Hepatocyte (in vitro differentiated cells): ENCODE measurements at regions not wholly inside any gene's neighbourhood (a gene's known extent, or its start where the extent isn't known, plus 50 kb on each side); places are given as distances from the start of the nearest gene placed in this dataset.

Experiments
- DNase-seq: peaks from one replicate; pipeline ENCODE4 v3.0.0-alpha.2; 2016; ENCODE audit warnings: low spot score
- H2AFZ ChIP-seq: fragments of 200-600 bp; sonication (generic); 2 replicates; pipeline ENCODE4 v1.6.0; 2016; ENCODE audit warnings: antibody characterized with exemption, mild to moderate bottlenecking
- H3K27ac ChIP-seq: fragments of 200-600 bp; sonication (generic); 2 replicates; pipeline ENCODE4 v1.5.1; 2016; ENCODE audit warnings: mild to moderate bottlenecking
- H3K27me3 ChIP-seq: fragments of 200-600 bp; sonication (generic); 2 replicates; pipeline ENCODE4 v1.6.1; 2016
- H3K36me3 ChIP-seq: fragments of 200-600 bp; sonication (generic); replicated peaks from 2 replicates; pipeline ENCODE4 v1.5.1; 2016; ENCODE audit warnings: low read depth; ENCODE audit not compliant: insufficient read depth
- H3K4me1 ChIP-seq: fragments of 200-600 bp; sonication (generic); 2 replicates; pipeline ENCODE4 v1.5.1; 2016; ENCODE audit warnings: mild to moderate bottlenecking, moderate library complexity; ENCODE audit not compliant: insufficient read depth
- H3K4me2 ChIP-seq: fragments of 200-600 bp; sonication (generic); 2 replicates; pipeline ENCODE4 v1.6.0; 2016
- H3K4me3 ChIP-seq: fragments of 200-600 bp; sonication (generic); 2 replicates; pipeline ENCODE4 v1.5.1; 2016; ENCODE audit warnings: mild to moderate bottlenecking
- H3K79me2 ChIP-seq: fragments of 200-600 bp; sonication (generic); 2 replicates; pipeline ENCODE4 v1.6.0; 2017; ENCODE audit warnings: mild to moderate bottlenecking
- H3K9me2 ChIP-seq: fragments of 200-600 bp; sonication (generic); replicated peaks from 2 replicates; pipeline ENCODE4 v1.6.0; 2017; ENCODE audit warnings: mild to moderate bottlenecking; ENCODE audit not compliant: insufficient read depth
- H3K9me3 ChIP-seq: fragments of 200-600 bp; sonication (generic); 2 replicates; pipeline ENCODE4 v1.5.1; 2016; ENCODE audit warnings: low read depth, mild to moderate bottlenecking
- H4K20me1 ChIP-seq: fragments of 200-600 bp; sonication (generic); 2 replicates; pipeline ENCODE4 v1.6.0; 2016; ENCODE audit warnings: mild to moderate bottlenecking; ENCODE audit not compliant: insufficient read depth, poor library complexity, severe bottlenecking
- CTCF ChIP-seq: fragments of 200-600 bp; sonication (generic); IDR thresholded peaks from 2 replicates; pipeline ENCODE4 v1.5.1; 2016; ENCODE audit warnings: antibody characterized with exemption, mild to moderate bottlenecking; ENCODE audit not compliant: poor library complexity
- EZH2 ChIP-seq: fragments of 200-600 bp; sonication (generic); IDR thresholded peaks from 2 replicates; pipeline ENCODE4 v1.6.1; 2016; ENCODE audit warnings: antibody characterized with exemption, mild to moderate bottlenecking, borderline replicate concordance
- EZH2phosphoT487 ChIP-seq: fragments of 200-600 bp; sonication (generic); IDR thresholded peaks from one replicate; pipeline ENCODE4 v1.6.1; 2018; ENCODE audit warnings: antibody characterized with exemption, mild to moderate bottlenecking, low read depth, moderate library complexity; ENCODE audit not compliant: unreplicated experiment, severe bottlenecking
- WGBS: methylation state at CpG from one replicate; pipeline ENCODE4 v1.1.6; 2016; ENCODE audit warnings: low lambda C conversion rate; ENCODE audit errors: missing lambda C conversion rate; 5-methylcytosine and 5-hydroxymethylcytosine counted together

- no peaks in the 10 kb centered on the region for H4K20me1 ChIP-seq
- no peaks in the 10 kb centered on the region for H3K36me3 ChIP-seq
- no peaks in the 10 kb centered on the region for H3K79me2 ChIP-seq
- 87% methylated on average over 3 of the region's 3 CpGs for WGBS
- no peaks in the 10 kb centered on the region for H3K4me1 ChIP-seq
- no peaks in the 10 kb centered on the region for H3K9me3 ChIP-seq
- no peak overlapping the region for H3K4me2 ChIP-seq
- TF ChIP-seq EZH2 (no peak), EZH2phosphoT487 (no peak), CTCF (no peak)
- H3K27me3 ChIP-seq = no peaks in the 10 kb centered on the region
- DNase-seq = no peak
- no peaks in the 10 kb centered on the region for H3K9me2 ChIP-seq
- H2AFZ ChIP-seq = no peak overlapping the region
- H3K27ac ChIP-seq = no peak overlapping the region
- H3K4me3 ChIP-seq = no peak overlapping the region
Observed at GRCh38 chr4:54863571-54864255, 206.0 kb downstream of the KIT start.

GRCh38 chr4:54861201-54861600 lies 203.4 kb downstream of the KIT start:
- no peaks in the 10 kb centered on the region for H3K27me3 ChIP-seq
- no peak overlapping the region for H3K4me3 ChIP-seq
- no peaks in the 10 kb centered on the region for H3K9me2 ChIP-seq
- no peak overlapping the region for H3K27ac ChIP-seq
- no peaks in the 10 kb centered on the region for H3K36me3 ChIP-seq
- TF ChIP-seq EZH2 (no peak), CTCF (no peak), EZH2phosphoT487 (no peak)
- 69% methylated on average over 2 of the region's 2 CpGs for WGBS
- H2AFZ ChIP-seq = no peak overlapping the region
- no peaks in the 10 kb centered on the region for H3K79me2 ChIP-seq
- no peaks in the 10 kb centered on the region for H3K9me3 ChIP-seq
- no peak overlapping the region for H3K4me2 ChIP-seq
- no peaks in the 10 kb centered on the region for H3K4me1 ChIP-seq
- no peak for DNase-seq
- no peaks in the 10 kb centered on the region for H4K20me1 ChIP-seq

- Histone ChIP-seq H3K27me3 (no peaks in the 10 kb centered on the region), H3K79me2 (no peaks in the 10 kb centered on the region), H2AFZ (no peak overlapping the region), H3K4me3 (no peak overlapping the region), H3K9me2 (no peaks in the 10 kb centered on the region), H4K20me1 (no peaks in the 10 kb centered on the region), H3K4me1 (no peaks in the 10 kb centered on the region), H3K9me3 (no peaks in the 10 kb centered on the region), H3K4me2 (no peak overlapping the region), H3K27ac (no peak overlapping the region), H3K36me3 (no peaks in the 10 kb centered on the region)
- no peak for TF ChIP-seq EZH2phosphoT487
- TF ChIP-seq EZH2 = no peak
- TF ChIP-seq CTCF = no peak
- 90% methylated on average over 9 of the region's 9 CpGs for WGBS
- DNase-seq = no peak
Observed at GRCh38 chr4:54855191-54855854, 197.6 kb downstream of the KIT start.
